Progenitor cell of endocrine pancreas (in vitro differentiated cells): ENCODE measurements at regions not wholly inside any gene's neighbourhood (a gene's known extent, or its start where the extent isn't known, plus 50 kb on each side); places are given as distances from the start of the nearest gene placed in this dataset.

Experiments used
- DNase-seq: peaks from one replicate; pipeline ENCODE4 v3.0.0; 2021; ENCODE audit warnings: low spot score; ENCODE audit not compliant: unreplicated experiment
- H3K27ac Mint-ChIP-seq: 2 replicates; pipeline ENCODE4 v1.8.0; 2021; ENCODE audit warnings: mild to moderate bottlenecking, moderate library complexity, mixed read lengths
- H3K27me3 Mint-ChIP-seq: 2 replicates; pipeline ENCODE4 v1.8.0; 2021; ENCODE audit warnings: mixed read lengths
- H3K36me3 Mint-ChIP-seq: 2 replicates; pipeline ENCODE4 v1.8.0; 2022; ENCODE audit warnings: mixed read lengths; ENCODE audit not compliant: insufficient read depth
- H3K4me1 Mint-ChIP-seq: 2 replicates; pipeline ENCODE4 v1.8.0; 2021; ENCODE audit warnings: low read depth, mixed read lengths
- H3K4me3 Mint-ChIP-seq: 2 replicates; pipeline ENCODE4 v1.8.0; 2021; ENCODE audit warnings: low read depth, mild to moderate bottlenecking, moderate library complexity, mixed read lengths
- H3K9me3 Mint-ChIP-seq: 2 replicates; pipeline ENCODE4 v1.8.0; 2021; ENCODE audit warnings: low read depth, mixed read lengths
- CTCF ChIP-seq: fragments of 200-600 bp; sonication (generic); IDR thresholded peaks from one replicate; pipeline ENCODE4 v1.5.0; 2021; ENCODE audit warnings: antibody characterized with exemption, mild to moderate bottlenecking; ENCODE audit not compliant: unreplicated experiment

DNA sequence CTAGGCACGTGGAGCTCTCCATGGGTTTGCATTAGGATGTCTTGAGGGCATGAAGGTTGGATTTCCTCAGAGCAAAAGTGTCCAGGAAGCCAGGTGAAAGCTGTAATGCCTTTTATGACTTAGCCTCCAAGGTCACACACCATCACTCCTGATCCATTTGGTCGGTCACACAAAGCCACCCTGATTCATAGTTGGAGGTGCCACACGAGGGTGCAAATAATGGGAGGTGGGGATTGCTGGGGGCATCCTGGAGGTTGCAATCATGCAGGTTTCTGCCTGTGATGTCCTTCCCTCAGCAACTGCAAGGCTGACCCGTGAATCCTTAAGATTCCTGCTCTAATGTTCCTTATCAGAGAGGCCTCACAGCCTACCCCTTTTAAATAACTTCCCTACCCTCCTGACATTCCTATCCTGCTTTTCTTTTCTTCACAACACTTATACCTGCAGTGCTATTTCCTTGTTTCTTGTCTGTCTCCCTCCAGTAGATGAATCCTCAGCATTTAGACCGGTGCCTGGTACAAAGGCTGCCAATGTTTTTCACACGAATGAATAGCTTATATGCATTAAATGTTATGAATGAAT lies 97.1 kb downstream of the LIPG start:
- no peak for DNase-seq

DNA sequence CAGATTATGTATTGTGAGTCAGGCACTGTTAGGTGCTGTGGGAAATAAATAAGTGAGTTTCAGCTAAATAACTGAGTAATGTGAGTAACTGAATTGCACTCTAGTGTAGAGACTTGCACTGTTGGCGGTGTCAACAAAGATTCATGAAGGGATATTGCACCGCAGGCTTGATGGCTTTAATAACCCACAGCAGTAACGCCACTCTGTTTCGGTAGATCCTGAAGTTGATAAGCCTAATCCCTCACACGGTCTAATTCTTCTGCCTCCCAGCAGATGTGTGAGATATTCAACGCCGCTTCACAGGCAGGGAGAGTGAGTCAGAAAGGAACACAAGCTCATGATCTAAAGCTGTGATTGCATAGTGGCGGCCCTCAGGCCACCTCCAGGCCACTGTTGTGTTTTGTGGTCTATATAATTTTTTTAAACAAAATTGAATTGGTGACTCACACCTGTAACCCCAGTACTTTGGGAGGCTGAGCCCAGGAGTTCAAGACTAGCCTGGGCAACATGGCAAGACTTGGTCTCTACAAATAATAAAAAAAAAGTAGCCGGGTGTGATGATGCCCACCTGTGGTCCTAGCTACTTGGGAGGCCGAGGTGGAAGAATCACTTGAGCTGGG lies 94.3 kb downstream of the LIPG start:
- TF ChIP-seq CTCF = no peak
- Mint-ChIP-seq H3K4me1 (peaks cover 8% of the 10 kb centered on the region), H3K36me3 (no peaks in the 10 kb centered on the region), H3K27me3 (peaks cover 6% of the 10 kb centered on the region), H3K27ac (no peak overlapping the region), H3K9me3 (no peaks in the 10 kb centered on the region), H3K4me3 (no peak overlapping the region)
- DNase-seq = no peak

More for the DNA sequence above, 97.1 kb downstream of the LIPG start:
- Mint-ChIP-seq H3K9me3 (no peaks in the 10 kb centered on the region), H3K4me1 (peaks cover 8% of the 10 kb centered on the region), H3K27me3 (peaks cover 2% of the 10 kb centered on the region), H3K4me3 (no peak overlapping the region), H3K36me3 (no peaks in the 10 kb centered on the region), H3K27ac (no peak overlapping the region)
- TF ChIP-seq CTCF = no peak

- H3K4me3 Mint-ChIP-seq = no peak overlapping the region
- peaks cover 7% of the 10 kb centered on the region for H3K4me1 Mint-ChIP-seq
- no peak overlapping the region for H3K27ac Mint-ChIP-seq
- H3K27me3 Mint-ChIP-seq = peaks cover 8% of the 10 kb centered on the region
- no peak for TF ChIP-seq CTCF
- DNase-seq = no peak
- H3K36me3 Mint-ChIP-seq = no peaks in the 10 kb centered on the region
- H3K9me3 Mint-ChIP-seq = no peaks in the 10 kb centered on the region
Observed at GRCh38 chr18:49655266-49656072, 93.6 kb downstream of the LIPG start.

DNA sequence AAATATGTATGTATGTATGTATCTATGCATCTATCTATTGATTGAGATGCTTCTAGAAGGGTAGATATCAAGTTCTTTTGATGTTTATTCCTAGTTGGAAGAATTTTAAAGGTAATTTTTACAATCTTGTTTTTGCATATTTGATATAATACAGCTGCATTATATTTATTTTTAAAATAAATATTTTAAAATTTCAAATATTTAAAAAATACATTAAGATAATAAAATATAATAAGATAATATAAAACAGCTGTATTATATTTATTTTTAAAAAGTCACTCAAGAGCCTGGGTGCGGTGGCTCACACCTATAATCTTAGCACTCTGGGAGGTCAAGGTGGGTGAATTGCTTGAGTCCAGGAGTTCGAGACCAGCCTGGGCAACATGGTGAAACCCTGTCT lies 92.5 kb downstream of the LIPG start:
- Mint-ChIP-seq H3K27ac (no peak overlapping the region), H3K27me3 (peaks cover 8% of the 10 kb centered on the region), H3K36me3 (no peaks in the 10 kb centered on the region)

More for the DNA sequence above, 92.5 kb downstream of the LIPG start:
- no peak for TF ChIP-seq CTCF
- no peak for DNase-seq
- Mint-ChIP-seq H3K4me1 (peaks cover 4% of the 10 kb centered on the region), H3K4me3 (no peak overlapping the region), H3K9me3 (no peaks in the 10 kb centered on the region)
